A673 (cell line): ENCODE measurements at regions not wholly inside any gene's neighbourhood (a gene's known extent, or its start where the extent isn't known, plus 50 kb on each side); places are given as distances from the start of the nearest gene placed in this dataset.

Source experiments
- BruUV-seq: library from RNA; stranded (reverse); fragments of 400-500 nt; replicated peaks from 2 replicates; lab custom pipeline; 2021; lab: Mats Ljungman, UMichigan
- CTCF ChIA-PET: fragments of 300-600 bp; sonication (Branson Sonifier 250); formaldehyde crosslinking; loops from one replicate; lab custom pipeline; 2022; ENCODE audit warnings: antibody characterized with exemption; lab: Charles Lee
- POLR2A ChIA-PET: fragments of 300-600 bp; sonication (Branson Sonifier 250); formaldehyde crosslinking; loops from one replicate; lab custom pipeline; 2022; ENCODE audit warnings: antibody characterized with exemption; ENCODE audit not compliant: low non-redundant PET; lab: Charles Lee
- DNase-seq: peaks from one replicate; pipeline ENCODE4 v3.0.0-alpha.2; 2015; ENCODE audit warnings: low spot score
- H3K27ac ChIP-seq: fragments of 200-600 bp; sonication (generic); 2 replicates; pipeline ENCODE4 v1.5.1; 2016; ENCODE audit warnings: mixed run types, low read depth, mild to moderate bottlenecking, mixed read lengths, antibody characterized with exemption, low read length; ENCODE audit not compliant: poor library complexity, severe bottlenecking
- H3K27me3 ChIP-seq: fragments of 200-600 bp; sonication (generic); replicated peaks from 2 replicates; pipeline ENCODE4 v1.6.1; 2017; ENCODE audit warnings: mixed run types, low read depth, mild to moderate bottlenecking, mixed read lengths, antibody characterized with exemption, low read length; ENCODE audit not compliant: insufficient read depth, poor library complexity
- H3K36me3 ChIP-seq: fragments of 200-600 bp; sonication (generic); 2 replicates; pipeline ENCODE4 v1.6.1; 2016; ENCODE audit warnings: mixed run types, mild to moderate bottlenecking, mixed read lengths, antibody characterized with exemption, low read length; ENCODE audit not compliant: insufficient read depth, poor library complexity, severe bottlenecking
- H3K4me1 ChIP-seq: fragments of 200-600 bp; sonication (generic); 2 replicates; pipeline ENCODE4 v1.6.1; 2017; ENCODE audit warnings: mixed run types, mild to moderate bottlenecking, mixed read lengths, antibody characterized with exemption, low read length; ENCODE audit not compliant: insufficient read depth, poor library complexity, severe bottlenecking
- H3K4me3 ChIP-seq: fragments of 200-600 bp; sonication (generic); 2 replicates; pipeline ENCODE4 v1.5.1; 2016; ENCODE audit warnings: low read depth, mixed run types, mild to moderate bottlenecking, mixed read lengths, low read length; ENCODE audit not compliant: poor library complexity, severe bottlenecking
- H3K9me3 ChIP-seq: fragments of 200-600 bp; sonication (generic); 2 replicates; pipeline ENCODE4 v1.6.1; 2016; ENCODE audit warnings: mixed run types, low read depth, mild to moderate bottlenecking, mixed read lengths, antibody characterized with exemption, low read length; ENCODE audit not compliant: poor library complexity, severe bottlenecking
- CTCF ChIP-seq: fragments of 300-800, 200-600 bp; sonication (generic); conservative IDR thresholded peaks from 2 replicates; pipeline ENCODE4 v1.5.1; 2017; ENCODE audit warnings: low read depth, mild to moderate bottlenecking, antibody characterized with exemption, low read length, moderate library complexity, mixed read lengths
- EZH2 ChIP-seq: fragments of 200-600 bp; sonication (generic); IDR thresholded peaks from 2 replicates; pipeline ENCODE4 v1.6.1; 2017; ENCODE audit warnings: borderline replicate concordance, low read depth, mild to moderate bottlenecking, mixed read lengths, antibody characterized with exemption, low read length; ENCODE audit not compliant: poor library complexity, severe bottlenecking
- intact Hi-C: fragments of 100-400 bp; cut with micrococcal nuclease; formaldehyde crosslinking; loops from one replicate; pipeline ENCODE4 v1.10.0; 2022; ENCODE audit not compliant: unreplicated experiment

GRCh38 chr2:156695020-156695419 is 258.8 kb downstream of the GPD2 start:
- no peaks in the 10 kb centered on the region for H3K9me3 ChIP-seq
- H3K36me3 ChIP-seq, result no peaks in the 10 kb centered on the region
- no peak overlapping the region for H3K4me3 ChIP-seq
- H3K27me3 ChIP-seq, result no peaks in the 10 kb centered on the region
- H3K4me1 ChIP-seq, result no peaks in the 10 kb centered on the region
- ChIA-PET POLR2A (no interaction called here), CTCF (no interaction called here)
- H3K27ac ChIP-seq, result no peak overlapping the region
- BruUV-seq, result no TSS peak
- no peak for DNase-seq
- TF ChIP-seq CTCF, result no peak
- no peak for TF ChIP-seq EZH2
- intact Hi-C loops, result no loop called here

- CTCF ChIA-PET, result no interaction called here
Observed at GRCh38 chr2:156695595-156695994, 259.4 kb downstream of the GPD2 start.

GRCh38 chr2:156697906-156698305 is 261.7 kb downstream of the GPD2 start:
- DNase-seq, result no peak
- no peaks in the 10 kb centered on the region for H3K36me3 ChIP-seq
- intact Hi-C loops, result no loop called here
- H3K27ac ChIP-seq, result no peak overlapping the region
- no peak for TF ChIP-seq EZH2
- no peak for TF ChIP-seq CTCF
- H3K4me1 ChIP-seq, result peaks cover 5% of the 10 kb centered on the region
- H3K27me3 ChIP-seq, result no peaks in the 10 kb centered on the region
- H3K4me3 ChIP-seq, result no peak overlapping the region
- H3K9me3 ChIP-seq, result no peaks in the 10 kb centered on the region
- BruUV-seq, result no TSS peak
- ChIA-PET POLR2A (no interaction called here), CTCF (no interaction called here)

More at GRCh38 chr2:156695595-156695994, 259.4 kb downstream of the GPD2 start:
- H3K4me3 ChIP-seq, result no peak overlapping the region
- H3K27ac ChIP-seq, result no peak overlapping the region
- intact Hi-C loops, result no loop called here
- H3K9me3 ChIP-seq, result no peaks in the 10 kb centered on the region
- no peaks in the 10 kb centered on the region for H3K27me3 ChIP-seq
- H3K4me1 ChIP-seq, result no peaks in the 10 kb centered on the region
- POLR2A ChIA-PET, result no interaction called here
- TF ChIP-seq CTCF (no peak), EZH2 (no peak)
- no peaks in the 10 kb centered on the region for H3K36me3 ChIP-seq
- DNase-seq, result no peak
- BruUV-seq, result no TSS peak
